ENCODE measurements at regions not wholly inside any gene's neighbourhood (a gene's known extent, or its start where the extent isn't known, plus 50 kb on each side); places are given as distances from the start of the nearest gene placed in this dataset.

GRCh38 chr16:55016515-55016914 lies 85.8 kb downstream of the IRX5 start:
- Mint-ChIP-seq H3K4me3 (ENCODE audit: unreplicated experiment) (no peak overlapping the region), H3K27me3 (ENCODE audit: insufficient read depth, unreplicated experiment) (no peaks in the 10 kb centered on the region), H3K9me3 (ENCODE audit: unreplicated experiment) (peaks cover 15% of the 10 kb centered on the region), H3K36me3 (ENCODE audit: insufficient read depth, unreplicated experiment) (no peaks in the 10 kb centered on the region), H3K27ac (ENCODE audit: low read depth, unreplicated experiment) (no peak overlapping the region), H3K4me1 (ENCODE audit: insufficient read depth, unreplicated experiment) (no peaks in the 10 kb centered on the region)
- no peak for TF ChIP-seq CTCF (IDR thresholded peaks at IDR 0.05; ENCODE audit: unreplicated experiment)
- no peak for DNase-seq (ENCODE audit: unreplicated experiment)
- ChIA-PET CTCF (interaction anchor here (0.6 kb wide), 1 partner anchor 305 kb away, joined by 3 read pairs; no protein-coding TSS in a partner anchor), POLR2A (interaction anchor here (0.6 kb wide), 1 partner anchor 1847 kb away, joined by 3 read pairs; no protein-coding TSS in a partner anchor)
- intact Hi-C loops (cut with micrococcal nuclease), result no loop called here
- no TSS peak for BruUV-seq (replicated peaks)

GRCh38 chr16:55017321-55017720 lies 86.7 kb downstream of the IRX5 start:
- no peak for DNase-seq (ENCODE audit: unreplicated experiment)
- intact Hi-C loops (cut with micrococcal nuclease), result no loop called here
- no TSS peak for BruUV-seq (replicated peaks)
- H3K27ac Mint-ChIP-seq (ENCODE audit: low read depth, unreplicated experiment), result no peak overlapping the region
- ChIA-PET CTCF (interaction anchor here (0.6 kb wide), 1 partner anchor 304 kb away, joined by 3 read pairs; no protein-coding TSS in a partner anchor), POLR2A (interaction anchor here (0.5 to 0.6 kb wide), 2 partner anchors 90 to 567 kb away, joined by 3 read pairs; no protein-coding TSS in a partner anchor)
- TF ChIP-seq CTCF (IDR thresholded peaks at IDR 0.05; ENCODE audit: unreplicated experiment), result no peak
- peaks cover 15% of the 10 kb centered on the region for H3K9me3 Mint-ChIP-seq (ENCODE audit: unreplicated experiment)
- H3K27me3 Mint-ChIP-seq (ENCODE audit: insufficient read depth, unreplicated experiment), result no peaks in the 10 kb centered on the region
- H3K4me1 Mint-ChIP-seq (ENCODE audit: insufficient read depth, unreplicated experiment), result no peaks in the 10 kb centered on the region
- no peak overlapping the region for H3K4me3 Mint-ChIP-seq (ENCODE audit: unreplicated experiment)
- no peaks in the 10 kb centered on the region for H3K36me3 Mint-ChIP-seq (ENCODE audit: insufficient read depth, unreplicated experiment)

- no peak for TF ChIP-seq CTCF (IDR thresholded peaks at IDR 0.05; ENCODE audit: unreplicated experiment)
- H3K4me3 Mint-ChIP-seq (ENCODE audit: unreplicated experiment), result no peak overlapping the region
- H3K27ac Mint-ChIP-seq (ENCODE audit: low read depth, unreplicated experiment), result no peak overlapping the region
- ChIA-PET CTCF (no interaction called here), POLR2A (no interaction called here)
- H3K9me3 Mint-ChIP-seq (ENCODE audit: unreplicated experiment), result peaks cover 15% of the 10 kb centered on the region
- DNase-seq (ENCODE audit: unreplicated experiment), result no peak
- peaks cover 6% of the 10 kb centered on the region for H3K27me3 Mint-ChIP-seq (ENCODE audit: insufficient read depth, unreplicated experiment)
- no peaks in the 10 kb centered on the region for H3K4me1 Mint-ChIP-seq (ENCODE audit: insufficient read depth, unreplicated experiment)
- BruUV-seq (replicated peaks), result no TSS peak
- intact Hi-C loops (cut with micrococcal nuclease), result no loop called here
- H3K36me3 Mint-ChIP-seq (ENCODE audit: insufficient read depth, unreplicated experiment), result no peaks in the 10 kb centered on the region
These were observed 88.2 kb downstream of the IRX5 start for GRCh38 chr16:55018881-55019280.

GRCh38 chr16:55019419-55020131 lies 88.9 kb downstream of the IRX5 start:
- no peak overlapping the region for H3K4me3 Mint-ChIP-seq (ENCODE audit: unreplicated experiment)

More at GRCh38 chr16:55019419-55020131, 88.9 kb downstream of the IRX5 start:
- Mint-ChIP-seq H3K36me3 (ENCODE audit: insufficient read depth, unreplicated experiment) (no peaks in the 10 kb centered on the region), H3K9me3 (ENCODE audit: unreplicated experiment) (peaks cover 15% of the 10 kb centered on the region), H3K27me3 (ENCODE audit: insufficient read depth, unreplicated experiment) (peaks cover 13% of the 10 kb centered on the region), H3K4me1 (ENCODE audit: insufficient read depth, unreplicated experiment) (no peaks in the 10 kb centered on the region), H3K27ac (ENCODE audit: low read depth, unreplicated experiment) (no peak overlapping the region)
- intact Hi-C loops (cut with micrococcal nuclease), result no loop called here
- no TSS peak for BruUV-seq (replicated peaks)
- CTCF ChIA-PET, result no interaction called here
- POLR2A ChIA-PET, result no interaction called here
- DNase-seq (ENCODE audit: unreplicated experiment), result no peak
- TF ChIP-seq CTCF (IDR thresholded peaks at IDR 0.05; ENCODE audit: unreplicated experiment), result no peak
